Activated naive CD8-positive, alpha-beta T cell treated with anti-CD3 and anti-CD28 coated beads, Interleukin-2, amount 50 U/mL, for 16 hours (primary cell): ENCODE measurements at regions not wholly inside any gene's neighbourhood (a gene's known extent, or its start where the extent isn't known, plus 50 kb on each side); places are given as distances from the start of the nearest gene placed in this dataset.
"Not testable (repeated sequence)": the region's sequence is repeated elsewhere in the genome, so short reads cannot be mapped to it uniquely, and the experiment has no call there.

Experiments
- DNase-seq: peaks from one replicate; pipeline ENCODE4 v3.0.0-alpha.2; 2020; ENCODE audit warnings: low read depth, low spot score

DNA sequence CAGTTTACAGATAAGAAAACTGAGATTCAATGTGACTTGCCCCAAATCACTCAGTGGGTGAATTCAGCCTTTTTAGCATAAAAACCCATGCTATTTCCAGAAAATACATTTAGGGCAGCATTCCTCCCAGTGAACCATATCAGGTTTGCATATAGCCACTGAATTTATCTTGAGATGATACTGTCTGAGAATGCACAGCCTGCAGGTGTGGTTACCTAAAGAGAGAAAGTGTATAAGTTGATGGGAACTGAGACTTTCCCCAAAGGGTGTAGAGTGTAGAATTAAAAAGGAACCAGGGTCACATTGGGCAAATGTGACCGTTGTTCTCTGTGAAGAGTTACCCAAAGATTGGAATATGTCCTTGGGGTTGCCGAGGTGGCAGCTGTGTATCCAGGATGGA lies 100.0 kb upstream of the PIK3R1 start:
- DNase-seq = no peak

DNA sequence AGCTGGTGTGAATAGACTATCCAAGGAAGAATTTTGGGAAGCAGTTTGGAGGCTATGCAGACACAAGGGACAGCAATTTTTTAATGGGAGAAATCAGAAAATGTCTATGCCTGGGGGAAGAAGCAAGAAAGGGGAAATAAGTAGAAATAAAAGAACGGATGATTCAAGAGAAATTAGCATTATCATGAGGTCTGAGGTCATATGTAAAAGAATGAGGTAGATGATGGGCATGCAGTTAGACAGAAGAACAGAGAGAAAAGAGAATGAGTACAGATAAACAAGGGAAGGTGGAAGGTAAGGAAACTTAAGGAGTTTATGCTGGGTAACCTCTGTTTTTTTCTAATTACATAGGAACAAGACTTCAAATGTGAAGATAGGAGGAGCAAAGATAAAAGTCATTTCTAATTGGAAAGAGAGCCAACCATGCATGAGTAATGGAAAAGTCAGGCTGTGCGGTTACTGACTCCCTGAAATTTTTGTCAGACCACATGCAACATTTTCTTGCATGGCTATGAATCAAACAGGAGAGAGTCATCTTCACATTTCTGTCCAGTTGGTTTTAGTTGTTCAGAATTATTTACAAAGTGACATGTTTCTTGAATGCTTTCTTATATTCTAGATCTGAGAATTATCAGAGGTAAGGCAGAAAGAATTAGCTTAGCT lies 101.0 kb upstream of the PIK3R1 start:
- no peak for DNase-seq

DNA sequence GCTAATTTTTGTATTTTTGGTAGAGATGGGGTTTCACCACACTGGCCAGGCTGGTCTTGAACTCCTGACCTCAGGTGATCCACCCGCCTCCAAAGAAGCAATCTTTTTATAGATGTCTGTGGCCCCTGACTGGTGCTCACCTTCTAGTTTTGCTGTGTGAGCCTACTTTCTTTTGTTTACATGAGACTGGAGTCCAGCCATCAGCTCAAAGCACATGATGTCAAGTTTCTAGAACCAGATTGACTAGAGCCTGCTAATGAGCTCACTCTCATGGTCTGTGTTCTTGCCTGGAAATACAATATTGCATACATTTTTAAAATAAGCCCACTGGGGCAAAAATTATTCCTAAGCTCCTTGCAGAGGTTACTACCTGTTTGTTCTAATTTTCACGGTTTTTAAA lies 102.9 kb upstream of the PIK3R1 start:
- no peak for DNase-seq

DNA sequence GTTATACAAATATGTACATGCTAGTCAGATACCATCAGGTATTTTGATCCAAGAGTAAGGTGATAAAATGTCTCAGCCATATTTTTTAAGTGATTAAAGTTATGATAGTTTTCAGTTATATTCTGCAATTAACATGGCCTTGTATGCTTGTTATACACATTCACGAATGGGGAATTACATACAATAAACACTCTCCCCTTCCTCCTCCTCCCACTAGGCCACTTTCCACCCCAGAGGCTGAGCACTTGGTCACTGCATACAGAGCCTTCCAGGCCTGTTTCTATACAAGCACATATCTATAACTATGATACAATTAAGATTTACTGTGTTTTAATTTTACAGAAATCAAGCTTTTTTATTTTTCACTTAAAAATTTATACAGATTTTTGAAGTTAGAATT lies 104.7 kb upstream of the PIK3R1 start:
- DNase-seq = no peak

DNA sequence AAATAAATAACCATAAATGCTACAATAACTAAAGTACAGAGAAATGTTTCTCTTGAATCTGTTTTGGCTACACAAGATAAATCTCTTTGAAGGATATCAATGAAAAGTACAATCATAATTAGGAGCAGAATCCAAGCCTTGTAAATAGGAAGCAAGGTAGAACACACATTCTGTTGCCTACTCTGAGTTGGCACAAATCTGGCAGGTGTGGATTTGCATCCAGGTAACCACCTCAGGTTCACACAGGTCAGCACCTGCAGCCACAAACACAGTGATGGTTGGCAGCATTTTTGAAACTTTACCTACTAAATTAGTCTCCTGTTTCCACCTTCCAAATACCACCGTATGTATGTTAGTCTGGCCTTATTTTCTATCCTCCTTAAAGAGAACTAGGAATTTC lies 105.3 kb upstream of the PIK3R1 start:
- no peak for DNase-seq

DNA sequence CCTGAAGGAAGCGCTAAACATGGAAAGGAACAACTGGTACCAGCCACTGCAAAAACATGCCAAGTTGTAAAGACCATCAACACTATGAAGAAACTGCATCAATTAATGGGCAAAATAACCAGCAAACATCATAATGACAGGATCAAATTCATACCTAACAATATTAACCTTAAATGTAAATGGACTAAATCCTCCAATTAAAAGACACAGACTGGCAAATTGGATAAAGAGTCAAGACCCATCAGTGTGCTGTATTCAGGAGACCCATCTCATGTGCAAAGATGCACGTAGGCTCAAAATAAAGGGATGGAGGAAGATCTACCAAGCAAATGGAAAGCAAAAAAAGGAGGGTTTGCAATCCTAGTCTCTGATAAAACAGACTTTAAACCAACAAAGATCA lies 111.3 kb upstream of the PIK3R1 start:
- DNase-seq = not testable (repeated sequence)

DNA sequence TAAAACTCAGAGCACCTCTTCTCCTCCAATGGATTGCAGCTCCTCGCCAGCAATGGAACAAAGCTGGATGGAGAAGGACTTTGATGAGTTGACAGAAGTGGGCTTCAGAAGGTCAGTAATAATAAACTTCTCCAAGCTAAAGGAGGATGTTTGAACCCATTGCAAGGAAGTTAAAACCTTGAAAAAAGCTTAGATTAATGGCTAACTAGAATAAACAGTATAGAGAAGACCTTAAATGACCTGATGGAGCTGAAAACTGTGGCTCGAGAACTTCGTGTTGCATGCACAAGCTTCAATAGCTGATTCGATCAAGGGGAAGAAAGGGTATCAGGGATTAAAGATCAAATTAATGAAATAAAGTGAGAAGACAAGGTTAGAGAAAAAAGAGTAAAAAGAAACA lies 112.3 kb upstream of the PIK3R1 start:
- not testable (repeated sequence) for DNase-seq

DNA sequence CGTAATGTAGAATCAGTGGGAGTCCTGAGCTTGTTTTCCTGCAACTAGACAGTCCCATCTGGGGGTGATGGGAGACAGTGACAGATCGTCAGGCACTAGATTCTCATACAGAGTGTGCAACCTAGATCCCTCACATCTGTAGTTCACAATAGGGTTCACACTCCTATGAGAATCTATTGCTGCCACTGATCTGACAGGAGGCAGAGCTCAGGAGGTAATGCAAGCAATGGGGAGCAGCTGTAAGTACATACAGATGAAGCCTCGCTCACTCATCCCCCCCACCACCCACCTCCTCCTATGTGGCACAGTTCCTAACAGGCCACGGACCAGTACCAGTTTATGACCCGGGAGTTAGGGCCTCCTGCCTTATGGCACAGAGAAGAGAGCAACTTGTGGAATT lies 116.2 kb upstream of the PIK3R1 start:
- DNase-seq = no peak

DNA sequence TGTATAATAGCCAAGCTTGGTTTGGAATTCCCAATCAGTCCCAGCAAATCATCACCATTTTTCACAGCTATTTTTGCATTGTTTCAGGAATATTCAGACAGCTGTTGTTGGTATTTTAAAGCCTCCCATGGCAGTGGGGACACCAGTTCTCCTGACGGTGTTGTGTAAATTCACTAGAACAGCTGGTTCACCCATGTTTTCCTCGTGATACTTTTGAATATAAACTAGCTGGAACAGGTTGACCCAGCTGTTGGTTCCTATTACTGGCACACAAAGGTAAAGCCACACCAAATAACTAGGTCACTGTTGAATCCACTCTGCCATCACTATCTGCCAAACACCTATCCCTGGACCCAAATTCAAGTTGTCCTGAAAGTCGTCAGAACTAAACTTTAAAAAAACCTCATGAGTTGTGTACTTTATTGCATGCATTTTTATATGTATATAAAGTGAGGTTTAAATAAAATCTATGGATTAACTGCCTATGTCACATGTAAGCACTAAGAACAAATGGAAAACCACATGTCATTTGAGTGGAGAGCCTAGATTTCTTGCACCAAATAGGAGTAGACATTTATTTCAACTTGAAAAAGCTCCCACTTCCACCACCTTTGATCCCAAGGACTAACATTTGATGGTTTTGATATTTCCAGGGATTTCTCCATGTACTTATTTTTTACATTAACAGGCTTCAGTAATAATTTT lies 121.9 kb upstream of the PIK3R1 start:
- DNase-seq = no peak

DNA sequence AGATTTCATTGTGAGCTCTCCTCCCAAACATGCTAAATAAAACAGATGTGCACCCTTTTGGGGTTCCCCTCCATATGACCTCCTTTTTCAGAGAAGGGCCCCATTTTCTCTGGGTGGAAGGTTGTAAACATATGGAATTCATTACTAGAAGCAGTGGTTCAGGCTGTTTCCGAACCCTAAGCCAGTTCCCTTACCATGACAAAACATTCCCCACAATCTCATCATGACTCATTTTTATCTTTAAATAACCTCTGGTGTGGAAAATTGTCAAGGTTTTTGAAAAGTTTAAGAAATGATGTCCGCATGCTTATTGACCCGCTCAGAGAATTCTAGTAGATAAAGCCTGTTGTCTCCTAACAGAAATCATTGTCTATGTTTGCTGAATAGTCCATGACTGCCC lies 127.3 kb upstream of the PIK3R1 start:
- no peak for DNase-seq

DNA sequence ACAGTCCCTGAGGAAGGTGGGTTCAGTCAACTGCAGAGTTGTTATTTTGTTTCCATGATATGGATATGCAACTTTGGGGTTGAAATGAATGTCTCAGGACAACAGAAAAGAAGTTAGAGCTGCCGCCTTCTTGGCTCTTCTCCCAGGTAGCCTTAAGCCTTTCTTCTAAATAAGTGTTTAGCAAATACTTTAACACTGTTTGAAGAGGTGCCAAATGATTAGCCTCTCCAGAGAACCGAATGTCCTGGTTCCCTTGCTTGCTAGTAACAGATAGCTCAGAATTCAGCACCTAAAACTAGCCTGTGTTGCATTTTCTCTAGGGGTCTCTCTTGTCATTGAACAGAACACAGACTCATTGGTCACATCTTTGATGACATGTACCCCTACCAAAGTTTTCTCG lies 127.7 kb upstream of the PIK3R1 start:
- no peak for DNase-seq

DNA sequence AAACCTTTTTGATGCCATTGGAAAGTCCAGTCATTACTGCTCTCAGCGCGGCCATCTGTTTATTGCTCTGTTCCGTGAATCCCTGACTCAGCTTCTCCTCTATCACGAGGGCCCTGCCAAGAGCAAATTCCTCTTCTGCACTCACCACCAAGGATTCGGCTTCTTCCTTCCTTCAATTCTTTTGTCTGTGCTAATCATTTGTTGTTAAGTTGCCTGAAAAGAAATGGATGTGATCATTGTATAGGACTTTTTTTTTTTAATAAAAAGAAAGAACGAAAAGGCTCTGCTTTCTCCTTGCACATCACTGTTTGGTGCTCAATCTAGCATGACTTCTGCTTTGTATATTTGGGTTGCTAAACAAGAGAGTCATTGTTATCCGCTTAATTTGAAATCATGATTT lies 128.7 kb upstream of the PIK3R1 start:
- no peak for DNase-seq

DNA sequence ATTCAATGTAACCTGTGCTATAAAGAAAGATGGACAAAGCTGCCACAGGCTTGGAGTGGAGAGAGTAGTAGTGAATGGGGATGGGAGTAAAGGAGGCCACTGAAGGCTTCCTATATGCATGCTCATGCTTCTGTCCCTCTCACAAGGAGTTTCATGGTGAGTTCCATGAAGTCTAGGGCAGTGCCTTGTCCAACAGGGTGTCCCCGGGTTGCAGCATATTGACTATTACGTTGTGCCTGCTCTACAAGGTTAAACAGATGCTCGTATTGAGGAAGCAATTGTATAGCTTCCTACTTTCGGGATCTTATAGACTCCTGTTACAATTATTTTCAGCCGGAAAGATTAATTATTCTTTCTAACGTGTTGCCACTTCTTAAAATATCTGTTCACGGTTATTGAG lies 129.1 kb upstream of the PIK3R1 start:
- no peak for DNase-seq

DNA sequence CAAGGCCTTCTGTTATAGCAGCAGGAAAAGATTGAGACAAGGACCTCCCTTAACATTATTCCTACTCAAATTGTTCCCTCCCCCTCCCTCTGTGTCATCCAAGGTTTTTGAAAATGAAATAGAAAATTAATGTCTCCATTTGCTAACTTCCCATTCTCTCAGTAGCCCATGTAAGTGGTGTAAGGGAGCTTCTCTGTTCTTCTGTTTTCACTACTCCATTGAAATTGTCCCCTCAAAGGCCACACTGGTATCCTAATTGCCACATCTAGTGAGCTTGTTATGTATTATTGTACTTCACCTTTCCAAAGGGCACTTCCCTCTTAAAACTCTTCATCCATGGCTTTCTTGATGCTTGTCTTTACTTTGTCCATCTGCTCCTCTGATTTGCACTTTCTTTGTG lies 131.2 kb upstream of the PIK3R1 start:
- DNase-seq = no peak

DNA sequence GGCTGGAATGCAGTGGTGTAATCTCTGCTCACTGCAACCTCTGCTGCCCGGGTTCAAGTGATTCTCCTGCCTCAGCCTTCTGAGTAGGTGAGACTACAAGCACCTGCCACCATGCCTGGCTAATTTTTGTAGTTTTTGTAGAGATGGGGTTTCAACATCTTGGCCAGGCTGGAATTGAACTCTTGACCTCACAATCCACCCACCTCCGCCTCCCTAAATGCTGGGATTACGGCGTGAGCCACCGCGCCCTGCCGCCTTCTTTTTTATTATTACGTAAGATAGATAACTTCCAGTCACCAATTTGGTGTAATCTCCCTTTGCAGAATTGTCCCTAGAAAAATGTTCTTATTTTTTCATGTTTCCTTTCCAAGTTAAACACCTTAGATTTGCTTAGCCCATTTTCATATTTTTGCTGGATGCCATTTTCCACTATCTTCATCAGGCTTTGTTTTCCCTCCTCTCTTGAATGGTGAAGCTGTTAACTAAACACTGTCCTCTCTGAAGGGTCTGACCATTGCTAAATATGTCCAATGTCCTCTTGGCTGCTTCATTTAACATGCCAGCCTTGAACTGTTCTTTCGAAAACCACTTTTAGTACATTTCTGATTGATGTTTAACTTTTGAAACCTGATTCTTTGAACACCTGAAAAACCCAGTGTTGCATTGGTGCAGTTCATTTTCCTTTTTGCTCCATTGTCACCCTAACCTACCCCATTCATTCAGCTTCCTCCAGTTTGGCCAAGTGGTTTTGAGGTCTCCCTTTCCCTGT lies 135.1 kb upstream of the PIK3R1 start:
- no peak for DNase-seq

DNA sequence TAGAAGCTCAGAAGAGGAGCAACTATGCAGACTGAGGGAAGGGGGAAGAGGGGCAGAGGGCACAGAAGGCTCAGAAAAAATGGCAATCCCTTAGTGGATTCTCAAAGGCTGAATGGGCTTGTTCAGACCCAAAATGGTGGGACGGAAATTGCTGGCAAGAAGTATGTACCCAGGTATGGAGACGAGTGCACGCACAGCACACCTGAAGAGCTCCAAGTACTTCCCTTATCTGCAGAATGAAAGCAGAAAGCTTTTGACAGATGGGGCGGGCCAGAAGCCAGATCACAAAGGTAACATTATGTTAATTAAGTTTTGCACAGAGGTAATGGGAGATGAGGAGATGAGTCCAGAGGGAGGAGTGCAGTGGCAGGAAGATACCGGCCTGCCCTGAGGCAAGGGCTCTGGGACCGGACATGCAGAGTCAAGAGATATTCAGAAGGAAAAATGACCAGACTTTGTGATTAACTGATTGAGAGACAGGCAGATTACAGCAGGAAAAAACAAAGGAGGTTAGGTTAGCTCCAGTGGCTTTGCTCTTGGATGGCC lies 138.1 kb upstream of the PIK3R1 start:
- DNase-seq = no peak

DNA sequence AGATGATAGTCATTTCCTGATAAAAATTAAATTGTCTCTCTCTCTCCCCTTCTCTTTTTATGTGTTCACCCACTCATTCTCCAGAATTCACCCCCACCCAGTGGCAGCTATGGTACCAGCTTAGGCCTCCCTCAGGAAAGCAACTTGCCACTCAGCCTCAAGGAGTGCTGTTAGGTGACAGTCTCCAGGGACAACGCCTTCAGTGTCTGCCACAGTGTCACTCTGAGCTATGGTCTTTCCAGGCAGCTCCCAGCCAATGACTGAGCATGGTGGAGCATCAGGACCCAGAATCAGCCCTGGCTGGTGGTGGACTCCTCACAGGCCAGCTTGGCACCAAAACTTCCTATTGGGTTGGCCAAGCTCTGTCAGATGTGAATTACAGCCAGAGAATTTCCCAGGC lies 140.9 kb upstream of the PIK3R1 start:
- no peak for DNase-seq

DNA sequence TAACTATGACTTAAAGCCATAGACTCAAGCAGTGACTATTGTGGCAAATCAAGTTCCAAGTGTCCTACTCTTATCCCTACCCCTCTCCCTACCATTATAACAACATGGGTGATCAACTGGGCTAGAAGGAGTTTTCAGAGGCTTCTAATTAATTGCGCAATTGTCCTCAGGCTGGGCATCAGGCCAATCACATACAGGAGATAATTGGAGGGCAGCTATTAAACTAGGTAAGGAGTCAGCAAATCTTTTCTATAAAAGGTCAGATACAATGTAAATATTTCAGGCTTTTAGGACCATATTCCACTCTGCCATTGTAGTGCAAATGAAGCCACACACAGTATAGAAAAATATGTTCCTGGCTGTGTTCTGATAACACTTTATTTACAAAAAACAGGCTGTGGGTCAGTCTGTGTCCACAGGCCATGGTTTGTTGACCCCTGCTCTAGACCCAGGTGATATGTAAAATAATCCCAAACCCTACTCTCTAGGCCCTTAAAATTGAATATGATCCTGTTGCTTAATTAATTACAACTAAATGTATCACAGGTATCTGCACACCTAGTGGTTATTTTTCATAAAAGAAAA lies 141.4 kb upstream of the PIK3R1 start:
- no peak for DNase-seq

DNA sequence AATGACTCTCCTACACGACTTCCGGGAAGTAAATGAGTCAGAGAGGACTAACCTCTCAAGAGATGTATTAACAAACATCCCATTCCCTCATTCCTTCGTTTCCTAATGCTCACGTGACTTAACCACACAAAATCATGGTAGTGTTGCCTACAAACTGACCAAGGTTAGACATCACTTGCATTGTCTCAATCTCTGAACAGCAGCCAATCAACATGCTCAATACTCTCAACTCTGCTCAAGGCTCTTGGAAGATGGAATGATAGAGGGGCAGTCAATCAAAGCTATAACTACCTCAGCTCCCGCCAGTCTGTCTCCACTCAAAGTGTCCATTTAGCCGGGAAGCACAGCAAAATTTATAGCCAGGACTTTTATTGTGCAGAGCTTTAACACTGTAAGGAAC lies 143.8 kb upstream of the PIK3R1 start:
- DNase-seq = no peak

DNA sequence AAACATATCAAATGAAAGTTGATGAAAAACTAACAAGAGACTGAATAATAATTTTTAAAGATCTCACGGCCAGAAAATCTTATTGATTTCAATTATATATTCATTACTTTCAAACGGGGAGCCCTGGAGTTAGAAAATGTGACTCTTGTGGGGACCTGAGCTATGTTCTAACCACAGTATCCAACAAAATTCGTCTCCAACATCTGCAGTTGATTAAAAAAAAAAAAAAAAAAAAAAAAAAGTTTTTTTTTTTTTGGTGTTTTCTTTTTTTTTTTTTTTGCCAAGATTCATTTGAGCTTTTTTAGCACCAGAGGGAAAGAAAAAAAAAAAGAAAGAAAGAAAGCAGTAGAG lies 144.3 kb upstream of the PIK3R1 start:
- DNase-seq = no peak

DNA sequence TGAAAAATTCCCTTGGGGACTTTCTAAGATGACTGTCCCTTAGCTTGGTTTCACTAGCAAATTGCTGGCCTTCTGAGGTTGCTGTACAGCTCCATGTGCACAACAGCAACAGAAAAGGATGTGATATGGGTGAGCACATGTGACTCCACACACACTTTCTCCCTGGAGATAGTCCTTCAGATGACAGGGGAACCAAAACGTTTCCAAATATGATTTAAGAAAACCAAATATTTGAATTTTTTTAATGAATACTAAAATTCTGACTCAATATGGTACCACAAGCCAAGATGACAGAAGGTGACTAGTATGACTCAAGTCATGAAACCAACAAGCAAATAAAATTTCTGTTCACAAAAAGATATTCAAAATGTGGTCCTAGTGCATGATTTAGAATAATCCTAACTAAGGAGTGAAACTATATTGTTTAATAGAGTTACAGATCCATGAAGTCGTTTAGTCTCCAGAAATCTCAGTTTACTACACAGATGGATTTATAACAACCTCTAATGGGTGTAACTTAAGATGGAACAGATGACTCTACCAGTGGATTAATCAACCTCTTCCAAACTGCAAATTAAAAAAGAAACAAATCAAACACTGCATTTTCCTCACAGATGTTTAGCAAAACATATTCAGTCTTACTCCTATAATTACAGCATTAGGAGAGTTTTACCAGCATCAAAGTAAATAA lies 144.8 kb upstream of the PIK3R1 start:
- DNase-seq = no peak
